ENCODE measurements at regions not wholly inside any gene's neighbourhood (a gene's known extent, or its start where the extent isn't known, plus 50 kb on each side); places are given as distances from the start of the nearest gene placed in this dataset.

DNA sequence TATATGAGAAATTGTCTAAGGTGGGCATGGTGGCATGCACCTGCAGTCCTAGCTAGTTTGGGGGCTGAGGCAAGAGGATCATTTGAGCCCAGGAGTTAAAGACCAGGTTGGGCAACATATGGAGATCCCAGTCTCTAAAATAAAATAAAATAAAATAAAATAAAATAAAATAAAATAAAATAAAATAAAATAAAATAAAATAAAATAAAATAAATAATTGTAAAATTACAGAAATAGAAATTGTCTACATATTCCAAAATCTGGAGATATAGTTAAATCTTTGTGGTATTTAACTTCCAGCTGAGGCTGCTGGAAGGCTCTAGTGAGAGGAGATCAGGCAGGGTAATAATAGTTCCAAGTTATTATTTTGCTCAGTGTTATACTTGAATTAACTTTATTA, 1432.1 kb upstream of the CDH2 start:
- Histone ChIP-seq H4K20me1 (ENCODE audit: control insufficient read depth, insufficient read depth) (no peaks in the 10 kb centered on the region), H3K27ac (ENCODE audit: control insufficient read depth, insufficient read depth) (no peak overlapping the region), H3K79me2 (ENCODE audit: control insufficient read depth, insufficient read depth, low read length) (no peaks in the 10 kb centered on the region), H3K9me3 (replicated peaks; ENCODE audit: control insufficient read depth, insufficient read depth, low read length) (no peaks in the 10 kb centered on the region), H3K4me2 (ENCODE audit: control insufficient read depth, insufficient read depth) (no peak overlapping the region), H3K36me3 (ENCODE audit: control insufficient read depth in 2 of 2, insufficient read depth in 2 of 2, low read length in 1 of 2) (no peaks in the 10 kb centered on the region), H3K27me3 (replicated peaks in 1 of 2; ENCODE audit: control insufficient read depth in 2 of 2, insufficient read depth in 2 of 2, low read length in 1 of 2) (no peaks in the 10 kb centered on the region), H2AFZ (ENCODE audit: control insufficient read depth, low read depth, low read length) (no peak overlapping the region), H3K4me1 (ENCODE audit: control insufficient read depth, insufficient read depth, low read length) (no peaks in the 10 kb centered on the region), H3K9ac (ENCODE audit: control insufficient read depth, insufficient read depth, low read length) (no peak overlapping the region), H3K4me3 (no peak overlapping the region)
- CTCF ChIA-PET, result interaction anchor here (1.5 kb wide), 1 partner anchor 30 kb away, joined by 3 read pairs; no protein-coding TSS in a partner anchor
- ATAC-seq, result no peak
- RAD21 ChIA-PET (ENCODE audit: unreplicated experiment), result no interaction called here
- TF ChIP-seq ZNF217 (IDR thresholded peaks at IDR 0.05), result no peak
- in situ Hi-C loops (cut with MboI) (no loop called here), intact Hi-C loops (cut with micrococcal nuclease; ENCODE audit: unreplicated experiment) (no loop called here)
- POLR2A ChIA-PET, result no interaction called here
- no TSS peak for BruUV-seq (replicated peaks)
- FAIRE-seq, result no peak
- SMC1A ChIA-PET (ENCODE audit: uncharacterized antibody, unreplicated experiment), result no interaction called here
- no peak for DNase-seq (ENCODE audit: low read depth, low spot score)

GRCh38 chr18:29605365-29605764, 1428.4 kb upstream of the CDH2 start:
- in situ Hi-C loops (cut with MboI), result no loop called here
- CTCF ChIA-PET, result no interaction called here

More at GRCh38 chr18:29605365-29605764, 1428.4 kb upstream of the CDH2 start:
- no peak for FAIRE-seq
- no peak overlapping the region for H2AFZ ChIP-seq (ENCODE audit: control insufficient read depth, low read depth, low read length)
- RAD21 ChIA-PET (ENCODE audit: unreplicated experiment), result no interaction called here
- no peaks in the 10 kb centered on the region for H3K9me3 ChIP-seq (replicated peaks; ENCODE audit: control insufficient read depth, insufficient read depth, low read length)
- no TSS peak for BruUV-seq (replicated peaks)
- SMC1A ChIA-PET (ENCODE audit: uncharacterized antibody, unreplicated experiment), result no interaction called here
- no peak for ATAC-seq
- H4K20me1 ChIP-seq (ENCODE audit: control insufficient read depth, insufficient read depth), result no peaks in the 10 kb centered on the region
- H3K4me2 ChIP-seq (ENCODE audit: control insufficient read depth, insufficient read depth), result no peak overlapping the region
- no peak overlapping the region for H3K27ac ChIP-seq (ENCODE audit: control insufficient read depth, insufficient read depth)
- 0% methylated on average over 1 of the region's 1 CpG for WGBS (ENCODE audit: insufficient coverage, insufficient replicate concordance, low lambda C conversion rate, missing lambda C conversion rate)
- no peaks in the 10 kb centered on the region for H3K36me3 ChIP-seq (ENCODE audit: control insufficient read depth in 2 of 2, insufficient read depth in 2 of 2, low read length in 1 of 2)
- no peaks in the 10 kb centered on the region for H3K27me3 ChIP-seq (replicated peaks in 1 of 2; ENCODE audit: control insufficient read depth in 2 of 2, insufficient read depth in 2 of 2, low read length in 1 of 2)
- no peaks in the 10 kb centered on the region for H3K79me2 ChIP-seq (ENCODE audit: control insufficient read depth, insufficient read depth, low read length)
- H3K4me1 ChIP-seq (ENCODE audit: control insufficient read depth, insufficient read depth, low read length), result no peaks in the 10 kb centered on the region
- POLR2A ChIA-PET, result no interaction called here
- DNase-seq (ENCODE audit: low read depth, low spot score), result no peak
- TF ChIP-seq BCL3 (IDR thresholded peaks at IDR 0.05; ENCODE audit: borderline replicate concordance, insufficient read depth, low read depth, low read length, poor library complexity, severe bottlenecking), result no peak
- TF ChIP-seq MEF2B (IDR thresholded peaks at IDR 0.05; ENCODE audit: partially characterized antibody, poor library complexity, severe bottlenecking), result no peak
- TF ChIP-seq HCFC1 (IDR thresholded peaks at IDR 0.05; ENCODE audit: low read length), result no peak
- TF ChIP-seq, protein P1, sequence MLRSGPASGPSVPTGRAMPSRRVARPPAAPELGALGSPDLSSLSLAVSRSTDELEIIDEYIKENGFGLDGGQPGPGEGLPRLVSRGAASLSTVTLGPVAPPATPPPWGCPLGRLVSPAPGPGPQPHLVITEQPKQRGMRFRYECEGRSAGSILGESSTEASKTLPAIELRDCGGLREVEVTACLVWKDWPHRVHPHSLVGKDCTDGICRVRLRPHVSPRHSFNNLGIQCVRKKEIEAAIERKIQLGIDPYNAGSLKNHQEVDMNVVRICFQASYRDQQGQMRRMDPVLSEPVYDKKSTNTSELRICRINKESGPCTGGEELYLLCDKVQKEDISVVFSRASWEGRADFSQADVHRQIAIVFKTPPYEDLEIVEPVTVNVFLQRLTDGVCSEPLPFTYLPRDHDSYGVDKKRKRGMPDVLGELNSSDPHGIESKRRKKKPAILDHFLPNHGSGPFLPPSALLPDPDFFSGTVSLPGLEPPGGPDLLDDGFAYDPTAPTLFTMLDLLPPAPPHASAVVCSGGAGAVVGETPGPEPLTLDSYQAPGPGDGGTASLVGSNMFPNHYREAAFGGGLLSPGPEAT (IDR thresholded peaks at IDR 0.05; ENCODE audit: low read depth), result no peak
- TF ChIP-seq RFX5 (IDR thresholded peaks at IDR 0.05; ENCODE audit: low read depth, low read length), result no peak
- TF ChIP-seq IKZF1 (conservative IDR thresholded peaks at IDR 0.05), result no peak
- TF ChIP-seq MXI1 (IDR thresholded peaks at IDR 0.05; ENCODE audit: low read depth, low read length), result no peak
- no peak for TF ChIP-seq RUNX3 (IDR thresholded peaks at IDR 0.05; ENCODE audit: low read length)
- no peak for TF ChIP-seq BCL11A (IDR thresholded peaks at IDR 0.05; ENCODE audit: low read depth, low read length)
- TF ChIP-seq NR2C2 (IDR thresholded peaks at IDR 0.05; ENCODE audit: borderline replicate concordance, control insufficient read depth, insufficient read length, low read depth), result no peak
- TF ChIP-seq ASH2L (IDR thresholded peaks at IDR 0.05; ENCODE audit: borderline replicate concordance, low read depth), result no peak
- TF ChIP-seq EZH2 (IDR thresholded peaks at IDR 0.05; ENCODE audit: borderline replicate concordance, control insufficient read depth, low read depth, low read length), result no peak
- no peak for TF ChIP-seq ZNF207 (IDR thresholded peaks at IDR 0.05; ENCODE audit: borderline replicate concordance)
- no peak for TF ChIP-seq SPI1 (IDR thresholded peaks at IDR 0.05; ENCODE audit: borderline replicate concordance, insufficient read depth, low read depth, low read length)
- TF ChIP-seq EED (IDR thresholded peaks at IDR 0.05; ENCODE audit: low read depth), result no peak
- no peak for TF ChIP-seq SUZ12 (IDR thresholded peaks at IDR 0.05; ENCODE audit: unreplicated experiment)
- intact Hi-C loops (cut with micrococcal nuclease; ENCODE audit: unreplicated experiment), result no loop called here
- no peak overlapping the region for H3K9ac ChIP-seq (ENCODE audit: control insufficient read depth, insufficient read depth, low read length)
- no peak overlapping the region for H3K4me3 ChIP-seq
